H9 (cell line): ENCODE measurements at regions not wholly inside any gene's neighbourhood (a gene's known extent, or its start where the extent isn't known, plus 50 kb on each side); places are given as distances from the start of the nearest gene placed in this dataset.

Experiments
- DNase-seq: peaks from one replicate; pipeline ENCODE4 v3.0.0-alpha.2; 2017
- H2AFZ ChIP-seq: one replicate; pipeline ENCODE4 v1.6.1; 2013; ENCODE audit warnings: mild to moderate bottlenecking, low read length, control low read depth, moderate library complexity
- H2AK5ac ChIP-seq: 2 replicates; pipeline ENCODE4 v1.6.1; 2013; ENCODE audit warnings: low read length, control low read depth, mixed read lengths; ENCODE audit not compliant: insufficient read length
- H2BK120ac ChIP-seq: one replicate; pipeline ENCODE4 v1.6.1; 2013; ENCODE audit warnings: low read depth, mild to moderate bottlenecking, low read length, control low read depth, inconsistent platforms; ENCODE audit not compliant: poor library complexity, severe bottlenecking
- H2BK12ac ChIP-seq: 2 replicates; pipeline ENCODE4 v1.6.1; 2013; ENCODE audit warnings: low read length, control low read depth, mixed read lengths, low read depth; ENCODE audit not compliant: insufficient read length
- H2BK15ac ChIP-seq: 2 replicates; pipeline ENCODE4 v1.6.1; 2013; ENCODE audit warnings: low read depth, low read length, control low read depth
- H2BK20ac ChIP-seq: one replicate; pipeline ENCODE4 v1.6.1; 2013; ENCODE audit warnings: low read depth, mild to moderate bottlenecking, low read length, control low read depth, inconsistent platforms; ENCODE audit not compliant: poor library complexity, severe bottlenecking
- H2BK5ac ChIP-seq: 2 replicates; pipeline ENCODE4 v1.6.1; 2013; ENCODE audit warnings: low read length, control low read depth, mixed read lengths; ENCODE audit not compliant: insufficient read length
- H3K14ac ChIP-seq: 2 replicates; pipeline ENCODE4 v1.6.1; 2013; ENCODE audit warnings: low read length, control low read depth; ENCODE audit not compliant: insufficient read depth
- H3K18ac ChIP-seq: 2 replicates; pipeline ENCODE4 v1.6.1; 2013; ENCODE audit warnings: low read depth, mild to moderate bottlenecking, mixed read lengths, low read length, control low read depth; ENCODE audit not compliant: insufficient read length
- H3K23ac ChIP-seq: 2 replicates; pipeline ENCODE4 v1.6.1; 2013; ENCODE audit warnings: low read length, control low read depth, mixed read lengths, low read depth; ENCODE audit not compliant: insufficient read length
- H3K23me2 ChIP-seq: 2 replicates; pipeline ENCODE4 v1.6.1; 2013; ENCODE audit warnings: low read depth, mild to moderate bottlenecking, mixed read lengths, low read length, control low read depth; ENCODE audit not compliant: insufficient read length, poor library complexity, severe bottlenecking
- H3K27ac ChIP-seq: 2 replicates; pipeline ENCODE4 v1.5.1; 2013; ENCODE audit warnings: low read length, control low read depth, mixed read lengths, low read depth; ENCODE audit not compliant: insufficient read length
- H3K27me3 ChIP-seq: 2 replicates; pipeline ENCODE4 v1.6.1; 2013; ENCODE audit warnings: low read length, control low read depth, inconsistent platforms; ENCODE audit not compliant: insufficient read depth
- H3K4ac ChIP-seq: 2 replicates; pipeline ENCODE4 v1.6.1; 2013; ENCODE audit warnings: low read depth, mild to moderate bottlenecking, control low read depth, inconsistent platforms, low read length, moderate library complexity
- H3K4me1 ChIP-seq: 2 replicates; pipeline ENCODE4 v1.6.1; 2013; ENCODE audit warnings: low read length, control low read depth, inconsistent platforms; ENCODE audit not compliant: insufficient read depth
- H3K4me2 ChIP-seq: 2 replicates; pipeline ENCODE4 v1.6.1; 2013; ENCODE audit warnings: low read length, control low read depth, mixed read lengths; ENCODE audit not compliant: insufficient read length, insufficient read depth
- H3K56ac ChIP-seq: 2 replicates; pipeline ENCODE4 v1.6.1; 2013; ENCODE audit warnings: low read depth, mild to moderate bottlenecking, mixed read lengths, low read length, control low read depth; ENCODE audit not compliant: insufficient read length
- H3K79me1 ChIP-seq: 2 replicates; pipeline ENCODE4 v1.6.1; 2013; ENCODE audit warnings: low read depth, mild to moderate bottlenecking, moderate library complexity, low read length, control low read depth, inconsistent platforms; ENCODE audit not compliant: insufficient read depth, poor library complexity, severe bottlenecking
- H3K79me2 ChIP-seq: 2 replicates; pipeline ENCODE4 v1.6.1; 2013; ENCODE audit warnings: low read length, control low read depth, inconsistent platforms; ENCODE audit not compliant: insufficient read depth
- H3K9ac ChIP-seq: 2 replicates; pipeline ENCODE4 v1.6.1; 2013; ENCODE audit warnings: low read length, control low read depth, mixed read lengths; ENCODE audit not compliant: insufficient read length; ENCODE audit errors: extremely low read depth
- H3K9me3 ChIP-seq: one replicate; pipeline ENCODE4 v1.6.1; 2013; ENCODE audit warnings: low read depth, low read length, inconsistent platforms; ENCODE audit not compliant: control insufficient read depth
- H3T11ph ChIP-seq: one replicate; pipeline ENCODE4 v1.6.1; 2013; ENCODE audit warnings: mild to moderate bottlenecking, low read length, control low read depth, inconsistent platforms
- H4K20me1 ChIP-seq: one replicate; pipeline ENCODE4 v1.6.1; 2013; ENCODE audit not compliant: control insufficient read depth, insufficient read length, insufficient read depth
- H4K5ac ChIP-seq: 2 replicates; pipeline ENCODE4 v1.6.1; 2013; ENCODE audit warnings: low read depth, mild to moderate bottlenecking, mixed read lengths, low read length, control low read depth; ENCODE audit not compliant: insufficient read length
- H4K8ac ChIP-seq: replicated peaks from 2 replicates; pipeline ENCODE4 v1.6.1; 2013; ENCODE audit warnings: low read length, control low read depth, mixed read lengths, low read depth; ENCODE audit not compliant: insufficient read length
- H4K91ac ChIP-seq: 2 replicates; pipeline ENCODE4 v1.6.1; 2013; ENCODE audit warnings: low read depth, mild to moderate bottlenecking, moderate library complexity, mixed read lengths, low read length, control low read depth; ENCODE audit not compliant: insufficient read length
- H3K27ac Mint-ChIP-seq, 3 experiments: 2 replicates in 2 of 3; 3 replicates in 1 of 3; pipeline ENCODE4 v1.8.0; 2020 to 2021; ENCODE audit warnings: mixed read lengths in 3 of 3, mild to moderate bottlenecking in 1 of 3, moderate library complexity in 1 of 3
- H3K27me3 Mint-ChIP-seq: 2 replicates; pipeline ENCODE4 v1.8.0; 2021; ENCODE audit warnings: low read depth, mild to moderate bottlenecking, moderate library complexity, mixed read lengths
- H3K36me3 Mint-ChIP-seq, 3 experiments: 2 replicates in 2 of 3; 3 replicates in 1 of 3; pipeline ENCODE4 v1.8.0; 2020 to 2021; ENCODE audit warnings: low read depth in 3 of 3, mixed read lengths in 3 of 3; ENCODE audit not compliant: insufficient read depth in 1 of 3
- H3K4me1 Mint-ChIP-seq, 2 experiments: 2 replicates each; pipeline ENCODE4 v1.8.0; 2020; ENCODE audit warnings: mixed read lengths in 2 of 2
- H3K4me3 Mint-ChIP-seq, 2 experiments: 2 replicates in 1 of 2; 3 replicates in 1 of 2; pipeline ENCODE4 v1.8.0; 2020 to 2021; ENCODE audit warnings: mild to moderate bottlenecking in 2 of 2, mixed read lengths in 2 of 2, moderate library complexity in 1 of 2
- H3K9me3 Mint-ChIP-seq, 2 experiments: 2 replicates in 1 of 2; 3 replicates in 1 of 2; pipeline ENCODE4 v1.8.0; 2020; ENCODE audit warnings: mild to moderate bottlenecking in 2 of 2, mixed read lengths in 2 of 2, moderate library complexity in 1 of 2
- CTCF ChIP-seq: fragments of 200-600 bp; sonication (generic); conservative IDR thresholded peaks from 3 replicates; pipeline ENCODE4 v1.8.0; 2021; ENCODE audit warnings: antibody characterized with exemption, mild to moderate bottlenecking
- WGBS: extraction: QIAGEN DNeasy Blood & Tissue Kit; methylation state at CpG from one replicate; pipeline ENCODE4 v1.1.7; 2013; ENCODE audit warnings: missing lambda C conversion rate, low lambda C conversion rate, mixed read lengths; ENCODE audit not compliant: insufficient read length; ENCODE audit errors: extremely low coverage; 5-methylcytosine and 5-hydroxymethylcytosine counted together

DNA sequence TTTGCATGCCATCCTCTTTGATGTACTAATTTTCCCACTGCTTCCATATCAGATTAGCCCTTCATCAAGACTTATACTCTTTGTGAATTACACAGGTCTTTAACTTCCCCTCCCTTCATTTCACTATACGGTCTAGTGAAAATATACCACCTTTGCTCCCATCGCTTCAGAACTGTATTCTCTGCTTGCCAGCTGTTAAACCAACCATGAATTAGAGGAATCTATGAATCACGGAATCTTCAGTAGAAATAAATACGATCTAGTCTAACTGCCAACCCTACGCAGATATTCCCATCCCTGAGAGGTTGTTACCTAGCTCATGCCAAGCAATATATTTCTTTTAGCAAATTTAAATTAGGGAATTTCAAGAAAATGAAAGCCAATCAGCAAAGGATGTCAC lies 177.8 kb upstream of the MPPED2 start:
- H2BK20ac ChIP-seq, result no peak overlapping the region
- Mint-ChIP-seq H3K4me1 (no peaks in the 10 kb centered on the region), H3K27me3 (no peaks in the 10 kb centered on the region; the same call in 1 of the 2 replicates), H3K9me3 (peaks cover 13 to 15% of the 10 kb centered on the region in 2 experiments), H3K36me3 (peaks cover 0 to 15% (median 4%) of the 10 kb centered on the region in 3 experiments; a peak in 3 of 7 replicates), H3K4me3 (no peak overlapping the region), H3K27ac (no peak overlapping the region)
- no CpG with 5 or more reads among the region's 5 CpGs for WGBS
- no peak for DNase-seq
- no peak overlapping the region for H4K8ac ChIP-seq
- H3K9me3 ChIP-seq, result no peaks in the 10 kb centered on the region
- H2BK15ac ChIP-seq, result no peak overlapping the region
- no peak overlapping the region for H4K5ac ChIP-seq
- no peak overlapping the region for H3K14ac ChIP-seq
- no peak overlapping the region for H2BK12ac ChIP-seq
- no peaks in the 10 kb centered on the region for H3K27me3 ChIP-seq
- H3K4me1 ChIP-seq, result no peaks in the 10 kb centered on the region
- no peak overlapping the region for H4K91ac ChIP-seq
- no peak overlapping the region for H3K18ac ChIP-seq
- no peak overlapping the region for H2AK5ac ChIP-seq
- no peak overlapping the region for H3K23ac ChIP-seq
- no peak overlapping the region for H3K56ac ChIP-seq
- H2BK5ac ChIP-seq, result no peak overlapping the region
- no peak overlapping the region for H3K27ac ChIP-seq
- no peak overlapping the region for H3K4me2 ChIP-seq
- no peaks in the 10 kb centered on the region for H3K79me1 ChIP-seq
- no peak for TF ChIP-seq CTCF
- H3K9ac ChIP-seq, result no peak overlapping the region
- H3K23me2 ChIP-seq, result no peaks in the 10 kb centered on the region
- no peak overlapping the region for H3T11ph ChIP-seq
- H3K79me2 ChIP-seq, result no peaks in the 10 kb centered on the region
- H2BK120ac ChIP-seq, result no peak overlapping the region
- no peaks in the 10 kb centered on the region for H4K20me1 ChIP-seq
- no peak overlapping the region for H3K4ac ChIP-seq
- H2AFZ ChIP-seq, result no peak overlapping the region
